Ishikawa (cell line): ENCODE measurements at regions not wholly inside any gene's neighbourhood (a gene's known extent, or its start where the extent isn't known, plus 50 kb on each side); places are given as distances from the start of the nearest gene placed in this dataset.

Experiments used
- CEBPB ChIP-seq: IDR thresholded peaks from 2 replicates; pipeline ENCODE4 v1.6.1; 2012
- CREB1 ChIP-seq: IDR thresholded peaks from 2 replicates; pipeline ENCODE4 v1.6.1; 2012; ENCODE audit warnings: low read depth
- EP300 ChIP-seq: IDR thresholded peaks from 2 replicates; pipeline ENCODE4 v1.6.1; 2012; ENCODE audit warnings: borderline replicate concordance
- FOXM1 ChIP-seq: IDR thresholded peaks from 2 replicates; pipeline ENCODE4 v1.6.1; 2012; ENCODE audit warnings: low read depth, borderline replicate concordance
- MAX ChIP-seq: IDR thresholded peaks from 2 replicates; pipeline ENCODE4 v1.6.1; 2012
- NFIC ChIP-seq: IDR thresholded peaks from 2 replicates; pipeline ENCODE4 v1.6.1; 2012
- RAD21 ChIP-seq: IDR thresholded peaks from 2 replicates; pipeline ENCODE4 v1.6.1; 2012; ENCODE audit warnings: low read depth
- REST ChIP-seq: IDR thresholded peaks from 2 replicates; pipeline ENCODE4 v1.6.1; 2012; ENCODE audit warnings: low read depth, mild to moderate bottlenecking
- TCF12 ChIP-seq: IDR thresholded peaks from 2 replicates; pipeline ENCODE4 v1.6.1; 2012; ENCODE audit warnings: low read depth
- YY1 ChIP-seq: IDR thresholded peaks from 2 replicates; pipeline ENCODE4 v1.6.1; 2012; ENCODE audit warnings: low read depth

DNA sequence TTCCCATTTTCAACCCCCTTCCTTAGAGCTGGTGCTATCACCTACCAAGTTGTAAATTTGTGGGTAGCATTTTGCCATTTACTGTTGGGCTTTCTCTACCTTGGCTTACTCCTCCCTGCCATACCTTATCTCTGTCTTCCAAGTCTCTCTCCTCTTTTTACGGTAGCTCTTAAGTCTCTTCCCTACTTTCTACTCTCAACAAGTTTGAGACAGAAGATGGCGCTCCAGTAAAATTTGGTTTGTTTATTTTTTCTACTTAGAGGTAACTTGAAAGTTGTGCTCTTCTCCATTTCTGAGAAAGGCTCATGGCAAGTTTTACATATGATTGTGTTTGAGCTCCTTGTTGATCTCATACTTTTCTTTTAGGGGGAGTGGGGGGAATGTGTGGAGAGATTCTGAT, 1508.1 kb downstream of the TECRL start:
- TF ChIP-seq TCF12 (no peak), YY1 (no peak), MAX (no peak), CEBPB (no peak), CREB1 (no peak), REST (no peak), EP300 (no peak), RAD21 (no peak), FOXM1 (no peak), NFIC (no peak)
